NOMO-1 treated with DMSO at 0.1 percent for 48 hours (cell line): ENCODE measurements at regions not wholly inside any gene's neighbourhood (a gene's known extent, or its start where the extent isn't known, plus 50 kb on each side); places are given as distances from the start of the nearest gene placed in this dataset.
A peak's percentile ranks its signal among the peaks of the same experiment; 100 is the strongest.

Source experiments
- DNase-seq: peaks from one replicate; lab custom pipeline; 2025; ENCODE audit not compliant: unreplicated experiment; lab: John Stamatoyannopoulos, UW

DNA sequence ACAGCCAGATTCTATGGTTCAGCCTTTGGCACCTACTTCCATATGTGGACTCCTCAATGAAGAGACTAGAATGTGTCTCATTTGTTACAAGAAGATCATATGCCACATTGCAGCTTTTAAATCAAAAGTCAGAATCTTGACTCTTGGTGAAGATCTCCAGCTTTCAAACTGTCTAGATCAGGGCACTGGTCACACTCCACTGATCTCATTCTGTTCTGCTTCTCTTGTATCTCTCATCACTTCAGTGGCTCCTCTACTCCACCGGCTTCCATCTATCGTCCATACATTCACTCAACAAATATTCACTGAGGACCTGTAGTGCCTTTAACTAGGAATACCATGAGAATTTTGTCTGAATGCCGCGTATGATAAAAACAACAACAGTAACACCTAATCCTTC, 203.3 kb upstream of the LPP start:
- DNase-seq = no peak

DNA sequence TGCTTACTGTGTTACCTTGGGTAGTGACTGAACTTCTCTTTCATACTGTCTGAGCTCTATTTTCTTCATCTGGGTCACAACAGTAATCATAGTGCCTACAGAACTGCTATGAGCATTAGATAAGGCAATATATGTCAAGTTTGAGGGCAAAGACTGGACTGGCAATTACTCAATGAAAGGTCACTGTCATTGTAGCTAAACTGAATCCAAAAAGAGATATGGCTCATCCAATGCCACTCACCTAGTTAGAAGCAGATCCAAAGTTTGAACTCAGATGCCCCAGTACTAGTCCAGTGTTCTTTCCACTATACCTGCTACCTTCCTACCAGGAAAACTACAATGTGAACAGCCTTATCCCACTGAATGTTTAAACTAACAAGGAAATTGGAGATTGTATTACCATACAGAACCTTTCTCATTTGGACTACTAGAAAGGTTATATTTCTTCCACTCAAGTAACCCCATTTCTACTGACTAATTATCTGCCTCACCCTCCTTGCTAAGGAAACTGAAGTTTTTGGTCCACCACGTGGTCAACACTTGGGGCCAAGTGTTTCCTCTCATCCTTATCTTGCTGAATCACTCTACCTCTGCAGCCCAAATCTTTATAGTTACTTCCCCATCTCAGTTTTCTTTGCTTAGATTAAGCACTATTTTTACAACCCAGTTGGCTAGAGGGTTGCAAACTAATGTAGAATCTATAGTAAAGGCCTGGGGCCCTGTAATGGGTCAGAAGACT, 202.3 kb upstream of the LPP start:
- DNase-seq = peak; percentile 97

DNA sequence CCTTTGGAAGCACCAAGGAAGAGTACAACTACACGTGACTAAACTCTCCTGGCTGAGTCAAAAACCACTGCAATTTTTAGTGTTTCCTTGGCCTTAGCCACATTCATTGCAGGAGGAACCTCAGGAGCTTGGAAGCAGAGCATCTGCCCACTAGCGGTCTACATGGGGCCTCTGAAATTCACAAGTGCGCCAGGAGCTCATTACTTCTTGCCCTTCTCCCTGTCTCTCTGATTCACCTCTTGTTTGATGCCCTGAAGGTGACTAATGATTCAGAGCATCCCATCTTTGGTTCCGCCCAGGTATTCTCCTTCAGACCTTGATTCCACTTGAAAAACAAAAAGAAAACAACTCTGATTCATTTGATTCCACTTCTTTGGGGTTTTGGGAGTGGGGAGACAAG, 201.1 kb upstream of the LPP start:
- no peak for DNase-seq

DNA sequence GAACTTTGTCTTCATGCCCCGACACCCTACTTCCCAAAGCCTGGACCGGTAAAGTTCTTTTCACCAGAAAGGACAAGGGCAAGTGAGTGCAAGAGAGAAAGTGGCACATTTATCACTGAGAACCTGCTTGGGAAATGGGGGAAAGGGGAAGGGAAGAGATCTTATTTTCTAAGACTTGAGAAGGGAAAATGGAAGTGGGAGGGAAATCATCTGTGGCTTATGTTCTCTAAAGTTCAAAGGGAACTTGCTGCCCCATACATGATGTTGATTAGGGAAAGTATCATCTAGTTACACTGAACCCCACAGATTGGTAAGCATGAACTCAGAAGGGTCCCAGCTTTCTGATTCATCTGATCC, 199.5 kb upstream of the LPP start:
- DNase-seq = peak; percentile 28

DNA sequence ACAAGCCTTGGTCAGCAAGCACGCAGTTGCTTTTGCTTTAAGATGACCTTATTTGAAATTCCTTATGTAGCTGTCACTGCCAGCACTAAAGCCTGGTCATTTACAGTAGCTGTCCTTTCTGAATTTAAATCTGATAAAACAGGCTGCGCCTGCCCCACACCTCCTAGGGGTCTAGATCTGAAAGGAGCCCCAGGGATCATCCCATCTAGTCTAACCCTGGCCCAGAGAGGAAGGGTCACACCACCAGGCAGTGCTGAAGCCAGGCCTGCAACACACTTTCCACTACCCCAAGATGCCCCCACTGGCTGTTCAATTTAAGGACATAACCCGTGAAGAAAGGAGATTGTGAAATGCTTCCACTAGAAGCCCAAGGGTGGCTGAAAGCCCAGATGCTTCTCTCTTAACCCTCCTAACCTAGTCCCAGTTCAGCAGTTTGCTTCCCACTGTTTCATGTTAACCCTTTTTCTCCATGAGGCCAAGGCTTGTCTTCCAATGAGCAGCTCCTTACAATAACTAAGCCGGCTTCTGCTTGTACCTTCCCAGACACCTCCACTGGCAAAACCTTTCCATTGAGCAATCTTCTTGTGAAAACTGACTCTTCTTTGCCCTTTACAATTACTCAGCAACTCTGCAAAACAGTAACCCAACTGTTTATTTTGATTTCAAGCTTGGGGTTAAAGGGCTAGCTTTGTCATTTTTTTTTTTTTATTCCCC, 198.9 kb upstream of the LPP start:
- peak; percentile 99 for DNase-seq

DNA sequence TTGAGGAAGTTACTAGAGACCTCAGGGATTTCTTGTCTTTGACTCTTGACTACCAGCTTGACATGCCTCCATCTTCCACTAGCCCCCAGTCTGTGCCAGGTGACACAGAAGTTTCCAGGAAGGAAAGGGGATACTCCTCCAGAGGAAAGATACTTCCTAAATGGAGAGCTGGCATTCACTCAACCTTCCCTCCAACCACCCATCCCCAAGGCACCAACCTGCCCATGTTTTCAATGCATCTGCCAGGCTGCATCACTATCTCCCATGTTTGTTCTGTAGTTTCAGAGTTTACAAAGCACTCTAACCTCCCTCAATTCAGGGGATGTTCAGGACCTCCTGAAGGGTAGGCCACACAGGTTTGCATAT, 198.4 kb upstream of the LPP start:
- no peak for DNase-seq

DNA sequence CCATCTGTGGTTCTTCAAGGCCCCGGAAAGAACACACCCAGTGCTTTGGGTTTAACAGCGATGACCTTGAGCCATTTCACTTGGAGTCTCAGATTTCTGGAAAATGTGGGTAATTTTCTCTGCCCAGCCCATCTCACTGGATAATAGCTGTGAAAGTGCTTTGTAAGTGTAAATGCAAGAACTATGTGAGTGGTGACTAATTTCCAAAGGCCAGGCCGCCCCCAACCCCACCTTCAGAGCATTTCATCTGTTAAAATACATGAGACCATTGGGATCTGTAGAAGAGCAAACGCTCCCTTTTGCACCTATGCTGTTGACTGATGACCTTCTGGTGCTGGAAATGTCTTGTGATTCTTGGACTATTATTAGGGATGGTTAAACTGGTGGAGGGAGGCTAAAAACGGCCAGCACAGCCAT, 196.8 kb upstream of the LPP start:
- no peak for DNase-seq

DNA sequence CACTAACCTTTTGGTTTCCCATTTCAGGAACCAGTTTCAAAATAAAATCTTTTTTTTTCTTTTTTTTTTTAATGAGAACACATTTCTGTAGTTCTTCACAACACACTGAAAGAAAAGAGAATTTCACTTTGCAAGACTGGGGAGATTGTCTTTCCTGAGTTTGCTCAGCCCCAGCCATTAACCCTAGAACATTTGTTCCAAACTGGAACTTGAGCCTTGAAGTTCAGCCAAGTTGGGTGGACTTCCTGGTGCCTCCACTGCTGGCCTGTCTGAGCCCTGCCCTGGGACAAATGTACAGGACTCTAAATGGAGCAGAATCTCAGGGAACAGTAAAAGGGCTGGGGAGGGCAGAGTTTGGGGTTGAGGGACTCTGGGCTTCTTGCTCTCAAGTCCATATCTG, 196.4 kb upstream of the LPP start:
- no peak for DNase-seq

DNA sequence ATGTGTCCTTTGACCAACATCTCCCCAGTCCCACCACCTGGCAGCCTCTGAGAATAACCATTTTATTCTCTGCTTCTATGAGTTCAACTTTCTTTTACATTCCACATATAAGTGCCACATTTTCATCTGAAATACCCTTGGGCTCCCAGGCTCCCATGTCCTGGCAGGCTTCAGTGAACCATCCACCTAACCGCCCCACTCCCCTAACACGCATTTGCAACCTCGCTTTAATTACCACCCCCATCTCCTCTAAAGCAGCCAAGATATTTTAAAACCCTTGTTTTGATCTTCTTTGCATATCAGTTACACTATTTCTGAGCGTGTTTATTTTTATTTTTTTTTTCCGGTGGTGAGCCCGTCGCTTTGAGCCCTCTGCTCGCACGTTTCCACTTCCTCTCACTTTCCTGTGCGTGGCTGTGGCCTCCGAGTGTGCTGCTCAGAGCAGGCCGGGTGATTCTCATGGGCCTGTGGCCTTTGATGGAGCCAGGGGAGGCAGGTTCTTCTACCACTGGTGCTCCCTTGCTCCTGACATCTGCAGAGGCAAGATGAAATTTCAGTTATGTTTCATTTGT, 195.4 kb upstream of the LPP start:
- peak; percentile 71 for DNase-seq

DNA sequence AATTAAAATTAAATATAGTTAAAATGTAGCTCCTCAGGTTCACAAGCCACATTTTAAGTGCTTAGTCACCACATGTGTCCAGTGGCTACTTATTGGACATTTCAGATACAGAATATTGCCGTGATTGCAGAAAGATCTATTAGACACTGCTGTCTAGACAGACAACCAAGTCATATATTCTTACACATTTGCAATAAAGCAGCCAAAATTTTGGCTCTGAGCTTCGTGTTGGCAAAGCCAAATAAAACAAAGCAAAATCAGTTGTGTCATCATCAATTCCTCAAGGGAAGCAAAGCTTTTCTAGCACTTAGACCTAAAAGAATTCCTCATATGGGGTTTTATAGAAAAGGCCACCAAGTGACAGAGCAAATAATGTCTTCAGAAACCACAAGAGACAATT, 193.1 kb upstream of the LPP start:
- DNase-seq = no peak

DNA sequence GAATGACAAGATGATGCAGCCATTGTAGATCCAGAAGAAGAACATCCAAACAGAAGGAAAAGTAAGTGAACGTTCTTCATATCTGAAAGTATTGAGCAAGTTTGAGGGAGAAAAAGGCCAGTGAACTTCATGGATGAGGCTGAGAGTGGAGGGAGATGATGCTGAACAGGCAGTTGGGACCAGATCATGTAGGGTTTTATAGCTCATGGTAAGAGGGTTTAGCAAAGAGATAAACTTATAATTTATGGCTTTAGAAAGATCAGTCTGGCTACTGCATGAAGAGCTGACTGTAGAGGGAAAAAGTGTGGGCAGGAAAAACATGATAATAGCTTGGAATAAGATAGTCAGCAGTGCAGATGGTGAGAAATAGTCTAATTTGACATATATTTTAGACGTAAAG, 192.6 kb upstream of the LPP start:
- no peak for DNase-seq

DNA sequence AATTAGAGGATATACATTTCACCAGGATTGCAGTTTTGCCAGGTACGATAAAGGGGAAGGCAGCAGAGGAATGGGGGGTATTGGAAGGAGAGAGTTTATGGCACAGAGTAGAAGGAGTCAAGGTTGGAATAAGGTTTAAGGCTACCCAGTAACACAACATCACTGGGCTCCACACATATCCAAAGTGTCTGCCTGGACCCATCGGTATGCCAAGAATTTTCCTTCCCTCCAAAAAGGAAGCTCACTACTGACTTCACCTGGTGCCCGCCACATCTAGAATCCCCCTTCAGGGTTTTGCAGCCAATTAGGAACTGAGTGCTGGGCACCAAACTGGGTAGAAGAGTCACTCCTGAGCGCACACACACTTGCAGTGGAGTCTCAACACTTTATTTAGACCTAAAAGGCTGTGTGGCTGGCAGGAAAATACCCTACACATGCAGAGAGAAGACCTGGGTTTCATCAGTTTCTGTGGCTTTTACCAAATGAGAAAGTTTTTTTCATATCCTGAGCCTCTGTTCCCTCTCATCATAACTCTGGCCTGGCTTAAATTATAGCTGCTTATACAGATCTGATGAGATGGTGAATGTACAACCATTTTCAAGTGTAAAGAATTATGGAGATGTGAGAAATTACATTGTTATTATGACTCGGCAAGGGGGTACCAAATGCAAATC, 190.8 kb upstream of the LPP start:
- DNase-seq = peak; percentile 52

DNA sequence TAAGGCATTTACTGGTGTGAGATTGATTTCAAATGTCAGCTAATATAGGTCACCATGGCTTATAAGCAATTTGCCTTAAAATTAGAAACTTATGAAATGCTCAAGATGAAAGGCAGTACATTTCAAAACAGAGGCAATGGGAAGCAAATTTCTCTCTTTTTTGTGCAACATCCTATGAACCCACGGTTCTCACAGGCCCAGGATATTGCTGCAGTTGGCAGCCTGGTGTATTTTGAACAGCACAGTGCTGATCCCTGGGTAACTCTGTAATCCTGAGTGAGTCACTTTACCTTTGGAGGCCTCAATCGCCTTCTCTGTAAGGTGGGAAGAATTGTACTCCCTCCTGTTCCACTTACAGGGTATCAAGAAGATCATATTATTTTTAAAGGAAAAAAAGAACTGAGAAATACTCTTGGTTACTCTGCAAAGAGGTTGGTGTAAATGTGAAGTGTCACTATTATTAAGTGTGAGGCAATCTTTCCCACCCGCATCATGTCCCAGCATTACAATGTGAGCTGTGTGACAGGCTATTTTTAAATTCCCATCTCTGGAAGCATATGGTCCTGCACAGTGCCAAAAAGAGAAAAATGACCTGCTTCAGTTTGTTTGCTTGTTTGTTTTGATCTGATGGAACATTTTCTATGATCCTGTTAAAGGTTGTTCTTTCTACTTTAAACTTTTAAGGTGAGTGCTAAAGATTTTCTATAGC, 190.1 kb upstream of the LPP start:
- DNase-seq = peak; percentile 81

DNA sequence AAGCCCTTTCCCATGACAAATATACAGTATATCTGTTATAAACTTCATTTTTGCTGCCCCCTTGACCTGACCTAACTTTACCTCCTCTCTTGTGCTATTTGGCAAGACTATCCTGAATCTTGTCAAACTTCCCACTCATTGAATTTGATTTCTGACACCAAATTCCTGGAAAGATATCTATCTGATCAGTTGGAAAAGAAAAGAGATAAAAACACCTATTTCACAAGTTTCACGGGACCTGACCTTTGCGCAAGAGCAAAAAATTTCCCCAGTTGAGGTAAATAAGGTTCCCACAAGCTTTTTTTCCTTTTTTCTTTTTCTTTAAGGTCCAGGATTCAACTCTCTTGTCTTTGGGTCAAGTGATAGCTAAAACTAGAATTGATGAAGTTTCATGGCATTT, 189.2 kb upstream of the LPP start:
- no peak for DNase-seq

DNA sequence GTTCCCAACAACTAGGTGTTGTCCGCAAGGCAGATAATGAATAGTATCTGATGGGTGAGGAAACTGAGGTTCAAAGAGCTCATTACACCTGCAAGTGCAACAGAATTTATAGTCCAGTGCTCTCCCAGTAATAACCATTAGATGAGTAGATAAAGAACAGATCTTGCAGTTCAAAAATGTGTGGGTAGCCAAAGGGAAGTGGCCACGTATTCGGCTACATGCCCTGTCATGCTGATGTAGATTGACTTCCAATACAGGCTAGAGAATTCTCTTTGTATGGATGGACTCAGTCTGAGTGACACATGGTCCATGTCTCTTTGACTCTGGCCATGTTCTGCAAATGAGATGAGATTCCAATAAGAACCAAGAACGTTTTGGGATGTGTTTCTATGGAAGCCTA, 187.9 kb upstream of the LPP start:
- peak; percentile 41 for DNase-seq

DNA sequence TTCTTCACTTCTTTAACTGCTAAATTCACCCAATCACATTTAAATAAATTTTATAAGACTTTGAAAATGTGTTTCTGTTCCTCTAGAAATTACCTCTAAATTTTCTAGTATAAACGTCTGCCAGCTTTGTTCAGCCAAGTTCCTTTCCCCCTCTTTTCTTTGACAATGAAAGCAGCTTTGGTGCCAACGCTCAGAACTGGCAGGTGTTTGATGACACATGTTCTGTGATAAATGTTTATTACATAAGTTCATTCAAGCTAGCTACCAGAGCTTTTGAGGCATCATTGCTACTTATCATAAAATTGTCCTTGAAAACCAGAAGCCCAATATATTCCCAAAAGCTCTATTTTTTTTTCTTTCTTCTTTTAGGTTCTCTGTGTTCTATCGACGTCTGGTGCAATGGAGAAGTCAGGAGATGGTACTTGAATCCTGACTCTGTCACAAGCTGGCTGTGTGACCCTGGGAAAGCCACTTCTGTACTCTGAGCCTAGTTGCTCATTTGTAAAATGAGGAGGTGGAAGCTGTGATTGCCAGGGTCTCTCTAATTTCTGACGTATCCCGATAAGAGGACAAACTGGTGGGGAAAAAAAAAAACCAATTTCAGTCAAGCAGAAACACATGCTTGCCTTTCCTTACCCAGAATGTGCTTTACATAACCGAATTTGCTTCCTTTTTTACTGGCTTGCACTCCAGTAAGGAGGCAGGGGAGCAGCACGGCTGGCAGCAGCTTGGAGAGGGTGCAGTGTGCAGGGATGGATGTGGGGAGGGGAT, 187.1 kb upstream of the LPP start:
- DNase-seq = peak; percentile 12

DNA sequence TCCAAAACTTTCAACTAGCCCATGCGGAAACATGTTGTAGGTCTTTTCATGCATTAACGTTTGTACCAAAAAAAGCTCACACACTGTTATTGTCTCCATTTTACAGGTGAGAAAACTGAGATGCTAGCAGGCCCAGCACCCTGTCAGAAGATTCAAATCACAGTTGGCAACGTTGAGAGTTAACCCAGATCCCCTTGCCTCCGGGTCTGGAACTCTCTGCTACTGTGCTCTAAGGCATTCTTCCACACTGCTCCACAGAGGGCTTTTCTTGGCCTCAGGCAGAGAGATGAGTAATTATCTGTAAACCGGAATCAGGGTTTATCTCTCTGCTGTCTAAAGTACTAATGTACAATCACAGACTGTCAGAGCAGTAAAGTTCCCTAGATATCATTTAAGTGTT, 186.0 kb upstream of the LPP start:
- DNase-seq = peak; percentile 15

DNA sequence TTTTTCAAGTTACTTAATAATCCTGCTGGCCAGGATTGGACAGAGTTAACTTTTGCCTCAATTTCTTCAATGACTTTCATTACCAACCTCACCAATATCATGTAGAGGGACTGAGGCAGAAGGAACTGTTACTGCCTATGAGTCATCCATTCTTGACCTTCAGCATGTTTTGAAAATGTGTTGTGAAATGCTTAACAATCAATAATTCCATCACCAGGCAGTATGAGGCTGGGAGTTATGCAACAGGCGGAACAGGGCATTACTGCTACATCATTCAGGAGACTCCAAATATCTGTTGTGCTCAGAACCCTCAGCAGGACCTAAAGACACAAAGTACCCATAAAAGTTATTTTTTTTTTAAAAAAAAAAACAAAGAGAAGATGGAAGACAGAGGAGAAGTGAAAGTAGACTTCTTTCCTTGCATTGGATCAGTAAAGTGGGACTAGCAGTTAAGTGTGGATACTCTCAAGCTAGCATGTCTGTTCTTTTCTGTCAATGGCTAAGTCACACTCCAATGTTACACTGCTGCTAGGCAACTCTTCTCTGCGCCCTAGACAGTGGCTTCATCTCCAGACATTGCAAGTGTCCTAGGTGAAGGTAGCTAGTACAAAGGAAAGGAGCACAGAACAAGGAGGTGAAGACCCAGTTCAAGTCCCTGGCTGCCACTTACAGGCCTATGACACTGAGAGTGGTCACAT, 184.9 kb upstream of the LPP start:
- peak; percentile 99 for DNase-seq

DNA sequence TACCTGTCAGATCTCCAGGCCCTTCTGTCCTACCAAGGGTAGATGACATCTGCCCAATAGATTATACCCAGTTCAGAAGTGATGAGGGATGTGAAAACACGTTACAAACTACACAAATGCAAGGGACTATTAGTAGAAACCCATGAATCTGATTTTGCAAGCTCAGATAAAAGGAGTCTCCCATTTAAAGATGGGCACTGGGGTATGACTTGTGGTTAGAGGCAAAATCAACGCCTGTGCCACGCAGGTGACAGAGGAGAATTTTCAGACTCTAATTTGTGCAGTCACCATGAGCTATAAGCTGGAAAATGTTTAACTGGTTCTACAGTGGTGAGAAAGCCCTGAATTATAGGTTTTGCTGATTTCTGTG, 184.4 kb upstream of the LPP start:
- no peak for DNase-seq

DNA sequence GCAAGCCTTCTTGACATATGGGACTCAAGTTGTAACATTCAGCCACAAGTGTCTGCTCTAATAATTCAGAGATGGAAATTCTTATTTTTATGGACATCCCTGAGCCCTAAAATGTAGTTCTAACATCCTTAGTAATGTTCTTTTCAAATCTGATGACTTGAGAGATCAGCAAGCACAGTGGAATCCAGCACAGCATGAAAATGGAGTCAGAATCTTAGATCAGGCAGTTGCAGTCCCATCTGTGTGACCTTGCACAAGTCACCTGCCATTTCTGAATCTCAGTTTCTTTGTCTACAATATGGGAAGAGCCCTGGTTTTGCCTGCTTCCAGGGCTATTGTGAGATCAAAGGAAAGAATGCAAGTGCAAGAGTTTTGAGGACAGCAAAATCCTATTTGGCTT, 183.9 kb upstream of the LPP start:
- DNase-seq = no peak
